Heart left ventricle (tissue), 13 donors: ENCODE measurements at regions not wholly inside any gene's neighbourhood (a gene's known extent, or its start where the extent isn't known, plus 50 kb on each side); places are given as distances from the start of the nearest gene placed in this dataset.

ENCODE experiments used
- CTCF ChIP-seq, 12 donors: fragments of 200-600 bp; sonication (generic) in 4 of 12; IDR thresholded peaks; one replicate each; pipeline versions ENCODE4 v1.5.0 to v1.8.0; 2018 to 2022; ENCODE audit warnings: antibody characterized with exemption in 12 of 12, mild to moderate bottlenecking in 5 of 12
- POLR2A ChIP-seq, 2 donors: fragments of 450-650 bp; IDR thresholded peaks; one replicate each; pipeline ENCODE4 v1.6.1; 2017; ENCODE audit warnings: antibody characterized with exemption in 2 of 2, mild to moderate bottlenecking in 2 of 2, moderate library complexity in 2 of 2
- donor health status: ischemic (EF 13 %, LVEDD 7.1; RV severe dilation, severe dysfunction).
- donor health status: DM: no; HTN: yes; CAD: no.
- donor health status: DM: no; HTN: no; CAD: no.
- donor health status: ischemic (EF 25% LVEDD 6.9; RV normal size, moderate dysfunction).
- donor health status: ischemic (EF 25% LVEDD 5.7; RV mildly dilated, moderate dysfunction).
- donor health status: ischemic (EF 35%, LVEDD 5.7; RV mildly dilated, moderate dysfunction).
- donor health status: nonischemic (EF 11% LVEDD 7.7; RV severe dilation, severe dysfunction).
- donor health status: DM: yes; HTN: yes; CAD: no.
- donor health status: PGD.
- donor health status: ischemic (EF 29% LVEDD 5.4; RV normal size, mild dysfunction).
- donor health status: nonischemic (EF 23%, LVEDD 6.1; RV moderate dilation, normal function).

DNA sequence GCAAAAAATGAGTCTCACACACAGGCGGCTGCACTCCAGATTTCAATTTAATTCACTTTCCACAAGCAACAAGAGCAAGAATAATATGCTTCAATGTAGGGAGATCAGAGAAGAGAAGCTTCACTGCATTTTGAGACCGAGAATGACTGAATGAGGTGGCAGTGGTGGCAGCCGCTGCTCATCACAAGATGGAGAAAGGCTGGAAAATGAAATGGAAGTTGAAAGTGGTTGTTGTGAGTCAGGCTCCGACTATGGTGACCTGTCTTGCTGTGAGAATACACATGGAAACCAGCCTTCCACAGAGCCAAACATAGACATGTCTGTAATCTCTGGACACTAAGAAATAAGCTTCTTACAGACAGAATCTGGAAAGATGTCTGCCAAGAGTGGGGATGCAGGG is 499.6 kb upstream of the LRRN3 start:
- TF ChIP-seq CTCF (IDR thresholded peaks at IDR 0.05) (no peak), POLR2A (IDR thresholded peaks at IDR 0.05) (no peak)
